GM19452 (cell line): ENCODE measurements at regions not wholly inside any gene's neighbourhood (a gene's known extent, or its start where the extent isn't known, plus 50 kb on each side); places are given as distances from the start of the nearest gene placed in this dataset.
"Not testable (repeated sequence)": the region's sequence is repeated elsewhere in the genome, so short reads cannot be mapped to it uniquely, and the experiment has no call there.

Experiments
- ATAC-seq: cut with Tn5 transposase; IDR thresholded peaks from one replicate; pipeline ENCODE4 v1.9.1; 2021; ENCODE audit not compliant: unreplicated experiment

- no peak for ATAC-seq
Observed at GRCh38 chr6:164097551-164098398, 683.3 kb downstream of the QKI start.

- ATAC-seq = no peak
Observed at GRCh38 chr6:164097056-164097455, 682.5 kb downstream of the QKI start.

GRCh38 chr6:164095056-164095455 is 680.5 kb downstream of the QKI start:
- no peak for ATAC-seq

GRCh38 chr6:164087870-164088269 is 673.4 kb downstream of the QKI start:
- no peak for ATAC-seq

- no peak for ATAC-seq
Observed at GRCh38 chr6:164087211-164087610, 672.7 kb downstream of the QKI start.

GRCh38 chr6:164086076-164086887 is 671.8 kb downstream of the QKI start:
- no peak for ATAC-seq

GRCh38 chr6:164085091-164086075 is 670.9 kb downstream of the QKI start:
- ATAC-seq = no peak

- ATAC-seq = no peak
Observed at GRCh38 chr6:164079275-164079600, 664.7 kb downstream of the QKI start.

- ATAC-seq = no peak
Observed at GRCh38 chr6:164078532-164079274, 664.2 kb downstream of the QKI start.

- not testable (repeated sequence) for ATAC-seq
Observed at GRCh38 chr6:164076818-164077532, 662.5 kb downstream of the QKI start.

GRCh38 chr6:164075981-164076615 is 661.6 kb downstream of the QKI start:
- ATAC-seq = no peak

- ATAC-seq = no peak
Observed at GRCh38 chr6:164072240-164072666, 657.7 kb downstream of the QKI start.

- ATAC-seq = no peak
Observed at GRCh38 chr6:164069350-164069990, 655.0 kb downstream of the QKI start.

- no peak for ATAC-seq
Observed at GRCh38 chr6:164068527-164068926, 654.0 kb downstream of the QKI start.

- no peak for ATAC-seq
Observed at GRCh38 chr6:164066766-164067165, 652.2 kb downstream of the QKI start.

- no peak for ATAC-seq
Observed at GRCh38 chr6:164066335-164066734, 651.8 kb downstream of the QKI start.

- no peak for ATAC-seq
Observed at GRCh38 chr6:164063346-164063745, 648.8 kb downstream of the QKI start.

- ATAC-seq = no peak
Observed at GRCh38 chr6:164062872-164063271, 648.4 kb downstream of the QKI start.

GRCh38 chr6:164057876-164058275 is 643.4 kb downstream of the QKI start:
- no peak for ATAC-seq
